GM13977 (cell line): ENCODE measurements at regions not wholly inside any gene's neighbourhood (a gene's known extent, or its start where the extent isn't known, plus 50 kb on each side); places are given as distances from the start of the nearest gene placed in this dataset.

Source experiments
- DNase-seq: peaks from one replicate; pipeline ENCODE4 v3.0.0; 2012; ENCODE audit warnings: low spot score
- in situ Hi-C: fragments of 300-500 bp; cut with MboI; formaldehyde crosslinking; loops from one replicate; pipeline ENCODE4 v1.12.0; 2022; ENCODE audit warnings: low sequenced_read_pairs, low pct_unique_long_range_greater_than_20kb, mixed read lengths, inconsistent platforms; ENCODE audit not compliant: unreplicated experiment
- TF ChIP-seq, protein P1 (sequence below): IDR thresholded peaks from 2 replicates; pipeline ENCODE4 v1.5.1; 2012; ENCODE audit warnings: mild to moderate bottlenecking, control low read depth; ENCODE audit not compliant: insufficient read depth; ENCODE audit errors: extremely low read depth, missing control alignments

DNA sequence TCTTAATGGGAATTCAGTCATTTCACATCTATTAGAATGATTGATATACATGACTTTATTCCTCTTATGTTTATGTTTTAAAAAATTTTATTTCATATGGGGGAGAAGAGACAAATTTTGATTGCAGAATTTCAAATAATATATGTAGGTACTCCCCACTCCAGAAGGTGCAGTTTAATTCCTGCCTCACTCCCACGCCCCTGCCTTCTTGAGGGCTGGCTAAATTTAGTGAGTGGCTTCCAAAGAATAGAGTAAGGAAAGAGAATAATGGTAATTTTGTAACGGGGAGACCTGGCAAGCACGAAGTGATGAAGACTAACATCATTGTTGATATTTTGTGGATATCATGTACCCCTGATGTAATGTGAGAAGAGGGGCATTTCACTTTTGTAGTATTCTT lies 94.7 kb upstream of the FAM78B start:
- DNase-seq = no peak
- in situ Hi-C loops = no loop called here
- TF ChIP-seq, protein P1, sequence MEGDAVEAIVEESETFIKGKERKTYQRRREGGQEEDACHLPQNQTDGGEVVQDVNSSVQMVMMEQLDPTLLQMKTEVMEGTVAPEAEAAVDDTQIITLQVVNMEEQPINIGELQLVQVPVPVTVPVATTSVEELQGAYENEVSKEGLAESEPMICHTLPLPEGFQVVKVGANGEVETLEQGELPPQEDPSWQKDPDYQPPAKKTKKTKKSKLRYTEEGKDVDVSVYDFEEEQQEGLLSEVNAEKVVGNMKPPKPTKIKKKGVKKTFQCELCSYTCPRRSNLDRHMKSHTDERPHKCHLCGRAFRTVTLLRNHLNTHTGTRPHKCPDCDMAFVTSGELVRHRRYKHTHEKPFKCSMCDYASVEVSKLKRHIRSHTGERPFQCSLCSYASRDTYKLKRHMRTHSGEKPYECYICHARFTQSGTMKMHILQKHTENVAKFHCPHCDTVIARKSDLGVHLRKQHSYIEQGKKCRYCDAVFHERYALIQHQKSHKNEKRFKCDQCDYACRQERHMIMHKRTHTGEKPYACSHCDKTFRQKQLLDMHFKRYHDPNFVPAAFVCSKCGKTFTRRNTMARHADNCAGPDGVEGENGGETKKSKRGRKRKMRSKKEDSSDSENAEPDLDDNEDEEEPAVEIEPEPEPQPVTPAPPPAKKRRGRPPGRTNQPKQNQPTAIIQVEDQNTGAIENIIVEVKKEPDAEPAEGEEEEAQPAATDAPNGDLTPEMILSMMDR = no peak

- in situ Hi-C loops = no loop called here
- TF ChIP-seq, protein P1 = no peak
- no peak for DNase-seq
These were observed 103.8 kb upstream of the FAM78B start for GRCh38 chr1:166270476-166271150.

- no peak for DNase-seq
- TF ChIP-seq, protein P1 = no peak
- in situ Hi-C loops = no loop called here
These were observed 104.3 kb upstream of the FAM78B start for GRCh38 chr1:166271151-166271538.

GRCh38 chr1:166272155-166272554 lies 105.4 kb upstream of the FAM78B start:
- TF ChIP-seq, protein P1 = no peak
- no peak for DNase-seq
- in situ Hi-C loops = no loop called here

- TF ChIP-seq, protein P1 = no peak
- in situ Hi-C loops = no loop called here
- no peak for DNase-seq
These were observed 106.0 kb upstream of the FAM78B start for GRCh38 chr1:166272851-166273250.

DNA sequence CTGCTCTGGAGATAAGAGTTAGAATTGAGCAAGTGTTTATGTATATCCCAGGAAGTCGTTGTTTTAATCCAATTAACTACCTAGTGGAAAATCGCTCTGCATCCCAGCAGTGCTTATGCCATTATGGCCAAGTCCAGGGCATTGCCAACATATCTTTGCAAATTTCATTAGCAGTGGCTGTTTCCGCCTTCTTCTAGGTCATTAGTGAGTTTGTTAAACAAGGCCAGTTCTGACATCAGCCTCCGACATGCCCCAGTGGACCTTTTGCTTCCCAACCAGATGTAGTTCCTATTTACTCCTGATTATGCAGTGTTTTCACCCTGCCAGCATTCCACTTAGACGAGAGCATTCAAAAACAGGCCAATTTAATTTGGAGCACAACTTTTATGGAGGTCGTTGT lies 106.8 kb upstream of the FAM78B start:
- TF ChIP-seq, protein P1 = no peak
- in situ Hi-C loops = no loop called here
- DNase-seq = no peak
